CD1c-positive myeloid dendritic cell (primary cell): ENCODE measurements at regions not wholly inside any gene's neighbourhood (a gene's known extent, or its start where the extent isn't known, plus 50 kb on each side); places are given as distances from the start of the nearest gene placed in this dataset.

ENCODE experiments used
- DNase-seq: peaks from one replicate; pipeline ENCODE4 v3.0.0-alpha.2; 2016; ENCODE audit errors: extremely low spot score

- no peak for DNase-seq
Observed at GRCh38 chr1:55546553-55546952, 331.4 kb upstream of the USP24 start.

- no peak for DNase-seq
Observed at GRCh38 chr1:55544826-55545225, 329.7 kb upstream of the USP24 start.

- DNase-seq: no peak
Observed at GRCh38 chr1:55542901-55543504, 327.8 kb upstream of the USP24 start.

GRCh38 chr1:55541296-55541695 lies 326.1 kb upstream of the USP24 start:
- no peak for DNase-seq

GRCh38 chr1:55539652-55540512 lies 324.7 kb upstream of the USP24 start:
- no peak for DNase-seq

- DNase-seq: no peak
Observed at GRCh38 chr1:55538428-55538827, 323.3 kb upstream of the USP24 start.

- no peak for DNase-seq
Observed at GRCh38 chr1:55536545-55536865, 321.3 kb upstream of the USP24 start.

GRCh38 chr1:55535724-55536544 lies 320.8 kb upstream of the USP24 start:
- DNase-seq: no peak

- DNase-seq: no peak
Observed at GRCh38 chr1:55534565-55535121, 319.5 kb upstream of the USP24 start.

- DNase-seq: no peak
Observed at GRCh38 chr1:55531644-55532043, 316.5 kb upstream of the USP24 start.

- no peak for DNase-seq
Observed at GRCh38 chr1:55530749-55531478, 315.8 kb upstream of the USP24 start.

GRCh38 chr1:55529017-55529416 lies 313.9 kb upstream of the USP24 start:
- DNase-seq: no peak

GRCh38 chr1:55527831-55528230 lies 312.7 kb upstream of the USP24 start:
- no peak for DNase-seq

- no peak for DNase-seq
Observed at GRCh38 chr1:55526716-55527115, 311.6 kb upstream of the USP24 start.

- DNase-seq: no peak
Observed at GRCh38 chr1:55524006-55524405, 308.8 kb upstream of the USP24 start.

- no peak for DNase-seq
Observed at GRCh38 chr1:55522982-55523381, 307.8 kb upstream of the USP24 start.

- DNase-seq: no peak
Observed at GRCh38 chr1:55522353-55522903, 307.3 kb upstream of the USP24 start.

- DNase-seq: no peak
Observed at GRCh38 chr1:55520861-55521260, 305.7 kb upstream of the USP24 start.

- DNase-seq: no peak
Observed at GRCh38 chr1:55519937-55520683, 304.9 kb upstream of the USP24 start.

GRCh38 chr1:55519276-55519675 lies 304.1 kb upstream of the USP24 start:
- DNase-seq: no peak

- DNase-seq: no peak
Observed at GRCh38 chr1:55517036-55517435, 301.9 kb upstream of the USP24 start.
